A673 (cell line): ENCODE measurements at regions not wholly inside any gene's neighbourhood (a gene's known extent, or its start where the extent isn't known, plus 50 kb on each side); places are given as distances from the start of the nearest gene placed in this dataset.

Experiments
- BruUV-seq: library from RNA; stranded (reverse); fragments of 400-500 nt; replicated peaks from 2 replicates; lab custom pipeline; 2021; lab: Mats Ljungman, UMichigan
- CTCF ChIA-PET: fragments of 300-600 bp; sonication (Branson Sonifier 250); formaldehyde crosslinking; loops from one replicate; lab custom pipeline; 2022; ENCODE audit warnings: antibody characterized with exemption; lab: Charles Lee
- POLR2A ChIA-PET: fragments of 300-600 bp; sonication (Branson Sonifier 250); formaldehyde crosslinking; loops from one replicate; lab custom pipeline; 2022; ENCODE audit warnings: antibody characterized with exemption; ENCODE audit not compliant: low non-redundant PET; lab: Charles Lee
- DNase-seq: peaks from one replicate; pipeline ENCODE4 v3.0.0-alpha.2; 2015; ENCODE audit warnings: low spot score
- H3K27ac ChIP-seq: fragments of 200-600 bp; sonication (generic); 2 replicates; pipeline ENCODE4 v1.5.1; 2016; ENCODE audit warnings: mixed run types, low read depth, mild to moderate bottlenecking, mixed read lengths, antibody characterized with exemption, low read length; ENCODE audit not compliant: poor library complexity, severe bottlenecking
- H3K27me3 ChIP-seq: fragments of 200-600 bp; sonication (generic); replicated peaks from 2 replicates; pipeline ENCODE4 v1.6.1; 2017; ENCODE audit warnings: mixed run types, low read depth, mild to moderate bottlenecking, mixed read lengths, antibody characterized with exemption, low read length; ENCODE audit not compliant: insufficient read depth, poor library complexity
- H3K36me3 ChIP-seq: fragments of 200-600 bp; sonication (generic); 2 replicates; pipeline ENCODE4 v1.6.1; 2016; ENCODE audit warnings: mixed run types, mild to moderate bottlenecking, mixed read lengths, antibody characterized with exemption, low read length; ENCODE audit not compliant: insufficient read depth, poor library complexity, severe bottlenecking
- H3K4me1 ChIP-seq: fragments of 200-600 bp; sonication (generic); 2 replicates; pipeline ENCODE4 v1.6.1; 2017; ENCODE audit warnings: mixed run types, mild to moderate bottlenecking, mixed read lengths, antibody characterized with exemption, low read length; ENCODE audit not compliant: insufficient read depth, poor library complexity, severe bottlenecking
- H3K4me3 ChIP-seq: fragments of 200-600 bp; sonication (generic); 2 replicates; pipeline ENCODE4 v1.5.1; 2016; ENCODE audit warnings: low read depth, mixed run types, mild to moderate bottlenecking, mixed read lengths, low read length; ENCODE audit not compliant: poor library complexity, severe bottlenecking
- H3K9me3 ChIP-seq: fragments of 200-600 bp; sonication (generic); 2 replicates; pipeline ENCODE4 v1.6.1; 2016; ENCODE audit warnings: mixed run types, low read depth, mild to moderate bottlenecking, mixed read lengths, antibody characterized with exemption, low read length; ENCODE audit not compliant: poor library complexity, severe bottlenecking
- CTCF ChIP-seq: fragments of 300-800, 200-600 bp; sonication (generic); conservative IDR thresholded peaks from 2 replicates; pipeline ENCODE4 v1.5.1; 2017; ENCODE audit warnings: low read depth, mild to moderate bottlenecking, antibody characterized with exemption, low read length, moderate library complexity, mixed read lengths
- EZH2 ChIP-seq: fragments of 200-600 bp; sonication (generic); IDR thresholded peaks from 2 replicates; pipeline ENCODE4 v1.6.1; 2017; ENCODE audit warnings: borderline replicate concordance, low read depth, mild to moderate bottlenecking, mixed read lengths, antibody characterized with exemption, low read length; ENCODE audit not compliant: poor library complexity, severe bottlenecking
- intact Hi-C: fragments of 100-400 bp; cut with micrococcal nuclease; formaldehyde crosslinking; loops from one replicate; pipeline ENCODE4 v1.10.0; 2022; ENCODE audit not compliant: unreplicated experiment

GRCh38 chr15:35777061-35777460 lies 231.1 kb upstream of the DPH6 start:
- intact Hi-C loops: no loop called here
- no TSS peak for BruUV-seq
- DNase-seq: peak; percentile 21
- H3K4me1 ChIP-seq: no peaks in the 10 kb centered on the region
- ChIA-PET POLR2A (no interaction called here), CTCF (no interaction called here)
- H3K27me3 ChIP-seq: no peaks in the 10 kb centered on the region
- TF ChIP-seq EZH2 (no peak), CTCF (no peak)
- H3K27ac ChIP-seq: no peak overlapping the region
- H3K36me3 ChIP-seq: no peaks in the 10 kb centered on the region
- H3K4me3 ChIP-seq: no peak overlapping the region
- no peaks in the 10 kb centered on the region for H3K9me3 ChIP-seq

- ChIA-PET CTCF (no interaction called here), POLR2A (no interaction called here)
- Histone ChIP-seq H3K4me1 (peaks cover 4% of the 10 kb centered on the region), H3K27ac (no peak overlapping the region), H3K9me3 (no peaks in the 10 kb centered on the region), H3K4me3 (no peak overlapping the region), H3K27me3 (no peaks in the 10 kb centered on the region), H3K36me3 (no peaks in the 10 kb centered on the region)
- no TSS peak for BruUV-seq
- DNase-seq: no peak
- intact Hi-C loops: no loop called here
- TF ChIP-seq EZH2 (no peak), CTCF (no peak)
These were observed 237.2 kb upstream of the DPH6 start for GRCh38 chr15:35783203-35783602.

- H3K4me1 ChIP-seq: peaks cover 4% of the 10 kb centered on the region
- no peaks in the 10 kb centered on the region for H3K9me3 ChIP-seq
- ChIA-PET CTCF (no interaction called here), POLR2A (no interaction called here)
- H3K36me3 ChIP-seq: no peaks in the 10 kb centered on the region
- peak; percentile 45 for DNase-seq
- no TSS peak for BruUV-seq
- no peak overlapping the region for H3K27ac ChIP-seq
- H3K4me3 ChIP-seq: no peak overlapping the region
- intact Hi-C loops: no loop called here
- no peak for TF ChIP-seq EZH2
- no peak for TF ChIP-seq CTCF
- no peaks in the 10 kb centered on the region for H3K27me3 ChIP-seq
These were observed 238.8 kb upstream of the DPH6 start for GRCh38 chr15:35784745-35785144.
